IPS-18a (cell line): ENCODE measurements at regions not wholly inside any gene's neighbourhood (a gene's known extent, or its start where the extent isn't known, plus 50 kb on each side); places are given as distances from the start of the nearest gene placed in this dataset.

Experiments used
- H3K27ac ChIP-seq: one replicate; pipeline ENCODE4 v1.5.1; 2013; ENCODE audit warnings: low read length
- H3K27me3 ChIP-seq: one replicate; pipeline ENCODE4 v1.6.1; 2013; ENCODE audit warnings: mild to moderate bottlenecking, low read length; ENCODE audit not compliant: control insufficient read depth, insufficient read depth
- H3K36me3 ChIP-seq: one replicate; pipeline ENCODE4 v1.6.1; 2013; ENCODE audit warnings: low read depth, low read length; ENCODE audit not compliant: control insufficient read depth
- H3K4me1 ChIP-seq: one replicate; pipeline ENCODE4 v1.6.1; 2013; ENCODE audit warnings: low read depth, low read length; ENCODE audit not compliant: control insufficient read depth
- H3K4me3 ChIP-seq: one replicate; pipeline ENCODE4 v1.5.1; 2013; ENCODE audit warnings: low read length
- H3K9ac ChIP-seq: one replicate; pipeline ENCODE4 v1.6.1; 2013; ENCODE audit warnings: mild to moderate bottlenecking, low read length, moderate library complexity
- H3K9me3 ChIP-seq: one replicate; pipeline ENCODE4 v1.6.1; 2013; ENCODE audit warnings: low read depth, low read length; ENCODE audit not compliant: control insufficient read depth

- Histone ChIP-seq H3K36me3 (no peaks in the 10 kb centered on the region), H3K27ac (no peak overlapping the region), H3K4me3 (no peak overlapping the region), H3K4me1 (peaks cover 47% of the 10 kb centered on the region), H3K27me3 (no peaks in the 10 kb centered on the region), H3K9ac (no peak overlapping the region), H3K9me3 (no peaks in the 10 kb centered on the region)
Measured at GRCh38 chr3:25292595-25292994, 135.5 kb upstream of the RARB start.

- no peaks in the 10 kb centered on the region for H3K9me3 ChIP-seq
- no peak overlapping the region for H3K9ac ChIP-seq
- H3K4me1 ChIP-seq: peaks cover 46% of the 10 kb centered on the region
- no peak overlapping the region for H3K27ac ChIP-seq
- H3K4me3 ChIP-seq: no peak overlapping the region
- H3K36me3 ChIP-seq: no peaks in the 10 kb centered on the region
- H3K27me3 ChIP-seq: no peaks in the 10 kb centered on the region
Measured at GRCh38 chr3:25293736-25294135, 134.3 kb upstream of the RARB start.

GRCh38 chr3:25294169-25294805, 133.8 kb upstream of the RARB start:
- H3K4me3 ChIP-seq: no peak overlapping the region
- no peaks in the 10 kb centered on the region for H3K27me3 ChIP-seq
- H3K9ac ChIP-seq: no peak overlapping the region
- H3K36me3 ChIP-seq: no peaks in the 10 kb centered on the region
- no peaks in the 10 kb centered on the region for H3K9me3 ChIP-seq
- H3K4me1 ChIP-seq: peaks cover 41% of the 10 kb centered on the region
- H3K27ac ChIP-seq: no peak overlapping the region

- H3K9ac ChIP-seq: no peak overlapping the region
- H3K36me3 ChIP-seq: no peaks in the 10 kb centered on the region
- H3K27me3 ChIP-seq: no peaks in the 10 kb centered on the region
- no peaks in the 10 kb centered on the region for H3K9me3 ChIP-seq
- no peak overlapping the region for H3K27ac ChIP-seq
- peaks cover 17% of the 10 kb centered on the region for H3K4me1 ChIP-seq
- H3K4me3 ChIP-seq: no peak overlapping the region
Measured at GRCh38 chr3:25297667-25298585, 130.1 kb upstream of the RARB start.

- Histone ChIP-seq H3K36me3 (no peaks in the 10 kb centered on the region), H3K4me1 (peaks cover 9% of the 10 kb centered on the region), H3K9ac (no peak overlapping the region), H3K27me3 (no peaks in the 10 kb centered on the region), H3K27ac (no peak overlapping the region), H3K9me3 (no peaks in the 10 kb centered on the region), H3K4me3 (no peak overlapping the region)
Measured at GRCh38 chr3:25300141-25300540, 127.9 kb upstream of the RARB start.

- Histone ChIP-seq H3K27me3 (no peaks in the 10 kb centered on the region), H3K9me3 (no peaks in the 10 kb centered on the region), H3K4me1 (no peaks in the 10 kb centered on the region), H3K36me3 (no peaks in the 10 kb centered on the region), H3K27ac (no peak overlapping the region), H3K4me3 (no peak overlapping the region), H3K9ac (no peak overlapping the region)
Measured at GRCh38 chr3:25304916-25305315, 123.1 kb upstream of the RARB start.

GRCh38 chr3:25306066-25306465, 122.0 kb upstream of the RARB start:
- Histone ChIP-seq H3K4me1 (no peaks in the 10 kb centered on the region), H3K36me3 (no peaks in the 10 kb centered on the region), H3K9me3 (no peaks in the 10 kb centered on the region), H3K27ac (no peak overlapping the region), H3K27me3 (no peaks in the 10 kb centered on the region), H3K4me3 (no peak overlapping the region), H3K9ac (no peak overlapping the region)

- H3K9ac ChIP-seq: no peak overlapping the region
- H3K36me3 ChIP-seq: no peaks in the 10 kb centered on the region
- H3K4me1 ChIP-seq: no peaks in the 10 kb centered on the region
- H3K27ac ChIP-seq: no peak overlapping the region
- no peak overlapping the region for H3K4me3 ChIP-seq
- H3K27me3 ChIP-seq: no peaks in the 10 kb centered on the region
- H3K9me3 ChIP-seq: no peaks in the 10 kb centered on the region
Measured at GRCh38 chr3:25306705-25307104, 121.4 kb upstream of the RARB start.

- Histone ChIP-seq H3K4me1 (no peaks in the 10 kb centered on the region), H3K9ac (no peak overlapping the region), H3K9me3 (no peaks in the 10 kb centered on the region), H3K27ac (no peak overlapping the region), H3K4me3 (no peak overlapping the region), H3K27me3 (no peaks in the 10 kb centered on the region), H3K36me3 (no peaks in the 10 kb centered on the region)
Measured at GRCh38 chr3:25313286-25313685, 114.8 kb upstream of the RARB start.

- no peaks in the 10 kb centered on the region for H3K27me3 ChIP-seq
- no peaks in the 10 kb centered on the region for H3K36me3 ChIP-seq
- H3K9ac ChIP-seq: no peak overlapping the region
- H3K4me3 ChIP-seq: no peak overlapping the region
- H3K27ac ChIP-seq: no peak overlapping the region
- peaks cover 6% of the 10 kb centered on the region for H3K4me1 ChIP-seq
- H3K9me3 ChIP-seq: no peaks in the 10 kb centered on the region
Measured at GRCh38 chr3:25324954-25325655, 103.0 kb upstream of the RARB start.

- H3K27ac ChIP-seq: no peak overlapping the region
- no peak overlapping the region for H3K9ac ChIP-seq
Measured at GRCh38 chr3:25335356-25335755, 92.7 kb upstream of the RARB start.

More at GRCh38 chr3:25335356-25335755, 92.7 kb upstream of the RARB start:
- Histone ChIP-seq H3K27me3 (no peaks in the 10 kb centered on the region), H3K9me3 (no peaks in the 10 kb centered on the region), H3K4me1 (no peaks in the 10 kb centered on the region), H3K4me3 (no peak overlapping the region), H3K36me3 (no peaks in the 10 kb centered on the region)
